ENCODE measurements at regions not wholly inside any gene's neighbourhood (a gene's known extent, or its start where the extent isn't known, plus 50 kb on each side); places are given as distances from the start of the nearest gene placed in this dataset.

DNA sequence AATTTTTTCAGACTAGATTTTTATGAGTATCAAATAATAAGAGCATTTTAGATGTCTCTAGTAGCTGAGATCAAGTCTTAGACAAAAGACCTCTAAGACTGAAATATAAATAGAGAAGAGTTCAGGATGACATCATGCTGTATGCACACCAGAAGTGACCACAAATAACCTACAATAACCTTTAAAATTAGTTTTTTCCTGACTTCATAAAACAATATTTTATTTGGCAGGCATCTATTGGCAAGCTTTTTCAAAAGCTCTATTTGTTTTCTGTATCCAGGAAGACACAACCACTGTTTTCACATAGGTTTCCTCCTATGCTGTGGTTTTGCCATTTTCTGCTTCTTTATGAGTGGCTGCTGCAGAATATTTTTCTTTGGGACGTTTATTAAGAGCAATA lies 359.1 kb downstream of the CRPPA start:
- Histone ChIP-seq H3K4me1 (peaks cover 8% of the 10 kb centered on the region), H3K9me3 (no peaks in the 10 kb centered on the region), H3K27ac (no peak overlapping the region), H3K4me3 (no peak overlapping the region), H3K36me3 (replicated peaks in 1 of 2; ENCODE audit: insufficient read depth in 1 of 2, low read depth in 2 of 2) (no peaks in the 10 kb centered on the region), H3K27me3 (no peaks in the 10 kb centered on the region)
- ATAC-seq, result no peak
- no peak for DNase-seq
- 16 to 22% methylated on average over 1 of the region's 1 CpG for WGBS, 2 donors
- TF ChIP-seq POLR2A (IDR thresholded peaks at IDR 0.05), result no peak
- TF ChIP-seq, protein P1, sequence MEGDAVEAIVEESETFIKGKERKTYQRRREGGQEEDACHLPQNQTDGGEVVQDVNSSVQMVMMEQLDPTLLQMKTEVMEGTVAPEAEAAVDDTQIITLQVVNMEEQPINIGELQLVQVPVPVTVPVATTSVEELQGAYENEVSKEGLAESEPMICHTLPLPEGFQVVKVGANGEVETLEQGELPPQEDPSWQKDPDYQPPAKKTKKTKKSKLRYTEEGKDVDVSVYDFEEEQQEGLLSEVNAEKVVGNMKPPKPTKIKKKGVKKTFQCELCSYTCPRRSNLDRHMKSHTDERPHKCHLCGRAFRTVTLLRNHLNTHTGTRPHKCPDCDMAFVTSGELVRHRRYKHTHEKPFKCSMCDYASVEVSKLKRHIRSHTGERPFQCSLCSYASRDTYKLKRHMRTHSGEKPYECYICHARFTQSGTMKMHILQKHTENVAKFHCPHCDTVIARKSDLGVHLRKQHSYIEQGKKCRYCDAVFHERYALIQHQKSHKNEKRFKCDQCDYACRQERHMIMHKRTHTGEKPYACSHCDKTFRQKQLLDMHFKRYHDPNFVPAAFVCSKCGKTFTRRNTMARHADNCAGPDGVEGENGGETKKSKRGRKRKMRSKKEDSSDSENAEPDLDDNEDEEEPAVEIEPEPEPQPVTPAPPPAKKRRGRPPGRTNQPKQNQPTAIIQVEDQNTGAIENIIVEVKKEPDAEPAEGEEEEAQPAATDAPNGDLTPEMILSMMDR (IDR thresholded peaks at IDR 0.05), result no peak
- intact Hi-C loops (cut with DNase I), result loop anchor here (10.0 kb wide), 1 partner anchor 757 kb away; no protein-coding TSS in a partner anchor

DNA sequence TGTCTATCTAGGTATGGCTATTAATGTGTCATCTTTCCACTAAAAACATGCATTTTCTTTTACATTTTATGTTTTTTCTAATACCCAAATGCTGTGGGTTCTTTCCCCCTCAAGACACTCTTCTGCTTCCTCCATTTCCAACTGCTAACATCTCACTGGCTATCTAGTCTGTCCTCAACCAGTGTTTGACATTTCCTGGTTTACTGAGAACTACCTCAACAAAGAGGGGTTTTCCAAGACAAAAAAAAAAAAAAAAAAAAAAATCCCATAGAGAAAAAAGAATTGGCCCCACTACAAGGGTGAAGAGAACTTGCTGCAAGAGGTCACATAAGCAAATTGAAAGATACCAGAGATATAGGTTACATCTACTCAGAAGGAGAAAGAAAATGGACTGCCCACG lies 359.7 kb downstream of the CRPPA start:
- DNase-seq (no peak), ATAC-seq (no peak)
- Histone ChIP-seq H3K27ac (no peak overlapping the region), H3K27me3 (no peaks in the 10 kb centered on the region), H3K9me3 (no peaks in the 10 kb centered on the region), H3K36me3 (replicated peaks in 1 of 2; ENCODE audit: insufficient read depth in 1 of 2, low read depth in 2 of 2) (no peaks in the 10 kb centered on the region), H3K4me1 (peaks cover 8% of the 10 kb centered on the region), H3K4me3 (no peak overlapping the region)
- TF ChIP-seq, protein P1 (IDR thresholded peaks at IDR 0.05), result no peak
- TF ChIP-seq POLR2A (IDR thresholded peaks at IDR 0.05), result no peak
- WGBS, 2 donors, result 65 to 80% methylated on average over 1 of the region's 1 CpG
- intact Hi-C loops (cut with DNase I), result loop anchor here (10.0 kb wide), 1 partner anchor 757 kb away; no protein-coding TSS in a partner anchor

DNA sequence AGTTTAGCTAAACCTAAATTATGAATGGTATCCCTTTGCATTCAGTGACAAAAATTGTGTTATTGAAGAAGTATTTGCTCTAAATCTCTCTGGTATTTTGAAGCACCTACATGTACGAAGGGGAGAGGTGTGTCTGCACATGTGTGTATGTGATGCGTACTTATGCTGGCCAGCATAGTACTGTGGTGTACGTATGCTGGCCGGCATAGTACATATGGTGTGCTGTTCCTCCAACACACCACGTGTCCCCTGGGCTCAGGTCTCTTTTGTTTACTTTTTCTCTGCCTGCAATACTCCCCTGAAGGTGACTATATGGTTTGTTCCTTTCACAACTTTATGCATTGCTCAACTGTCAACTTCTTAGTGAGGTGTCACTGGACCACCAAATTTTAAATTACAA lies 360.3 kb downstream of the CRPPA start:
- WGBS, 2 donors, result 71 to 77% methylated on average over 5 of the region's 5 CpGs
- ATAC-seq (no peak), DNase-seq (no peak)
- TF ChIP-seq POLR2A (IDR thresholded peaks at IDR 0.05), result no peak
- TF ChIP-seq, protein P1 (IDR thresholded peaks at IDR 0.05), result no peak
- intact Hi-C loops (cut with DNase I), result loop anchor here (10.0 kb wide), 1 partner anchor 756 kb away; no protein-coding TSS in a partner anchor
- no peak overlapping the region for H3K4me3 ChIP-seq
- H3K4me1 ChIP-seq, result peaks cover 8% of the 10 kb centered on the region
- H3K27me3 ChIP-seq, result no peaks in the 10 kb centered on the region
- H3K36me3 ChIP-seq (replicated peaks in 1 of 2; ENCODE audit: insufficient read depth in 1 of 2, low read depth in 2 of 2), result no peaks in the 10 kb centered on the region
- H3K27ac ChIP-seq, result no peak overlapping the region
- no peaks in the 10 kb centered on the region for H3K9me3 ChIP-seq

DNA sequence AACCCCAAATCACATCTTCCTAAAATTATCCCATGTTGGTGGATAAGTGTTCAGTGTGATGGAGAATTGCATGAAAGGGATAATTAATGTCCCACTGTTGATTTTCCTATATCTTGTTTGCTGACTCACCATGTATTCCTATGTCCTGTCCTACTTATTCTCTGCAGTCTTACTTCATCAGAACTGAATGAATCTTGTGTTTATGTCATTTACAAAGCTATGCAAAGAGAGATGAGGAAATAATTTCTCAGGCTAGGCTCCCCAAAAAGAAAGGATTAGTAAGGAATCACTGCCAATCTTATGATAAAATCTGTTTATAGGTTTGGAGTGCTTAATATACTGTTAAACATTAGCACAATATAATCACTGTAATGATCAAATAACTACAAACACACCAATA lies 360.8 kb downstream of the CRPPA start:
- DNase-seq (no peak), ATAC-seq (no peak)
- H3K9me3 ChIP-seq, result no peaks in the 10 kb centered on the region
- no peak overlapping the region for H3K27ac ChIP-seq
- intact Hi-C loops (cut with DNase I), result loop anchor here (10.0 kb wide), 1 partner anchor 756 kb away; no protein-coding TSS in a partner anchor
- H3K4me3 ChIP-seq, result no peak overlapping the region
- TF ChIP-seq, protein P1 (IDR thresholded peaks at IDR 0.05), result no peak
- TF ChIP-seq POLR2A (IDR thresholded peaks at IDR 0.05), result no peak
- H3K4me1 ChIP-seq, result peaks cover 8% of the 10 kb centered on the region
- H3K36me3 ChIP-seq (replicated peaks in 1 of 2; ENCODE audit: insufficient read depth in 1 of 2, low read depth in 2 of 2), result no peaks in the 10 kb centered on the region
- no peaks in the 10 kb centered on the region for H3K27me3 ChIP-seq

DNA sequence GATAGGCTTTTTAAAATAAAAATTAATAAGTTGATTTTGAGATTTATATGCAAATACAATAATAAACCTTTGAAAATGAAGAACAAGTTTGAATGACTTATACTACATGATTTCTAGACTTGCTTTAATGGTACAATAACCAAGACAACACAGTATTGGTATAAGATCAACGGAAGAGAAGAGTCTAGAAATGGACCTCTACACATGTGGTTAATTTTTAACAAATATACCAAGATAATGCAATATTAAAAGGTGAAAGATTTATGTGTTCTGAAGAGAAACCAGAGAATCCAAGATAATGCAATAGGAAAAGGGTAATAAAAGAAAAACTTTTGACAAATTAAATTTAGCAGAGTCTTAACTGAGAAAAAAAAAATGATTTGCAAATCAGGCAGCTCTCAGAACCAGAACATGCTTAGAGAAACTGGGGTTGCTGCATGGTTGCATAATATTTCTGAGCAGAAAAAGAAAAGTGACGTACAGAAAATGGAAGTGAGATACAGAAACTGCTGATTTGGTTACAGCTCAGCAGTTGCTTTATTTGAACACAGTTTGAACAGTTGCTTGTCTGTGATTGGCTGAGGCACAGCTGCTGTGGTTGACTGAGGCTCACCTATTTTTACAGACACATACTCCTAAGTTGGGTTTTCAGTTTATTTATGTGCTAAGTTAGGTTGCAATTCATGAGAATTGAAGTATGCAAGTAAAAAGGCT lies 365.9 kb downstream of the CRPPA start:
- Histone ChIP-seq H3K4me1 (no peaks in the 10 kb centered on the region), H3K9me3 (no peaks in the 10 kb centered on the region), H3K36me3 (replicated peaks in 1 of 2; ENCODE audit: insufficient read depth in 1 of 2, low read depth in 2 of 2) (no peaks in the 10 kb centered on the region), H3K4me3 (no peak overlapping the region), H3K27me3 (no peaks in the 10 kb centered on the region), H3K27ac (no peak overlapping the region)
- DNase-seq (peak in 1 of 4 donors; percentile 7), ATAC-seq (peak; percentile 38)
- WGBS, 2 donors, result 27 to 38% methylated on average over 2 of the region's 2 CpGs
- intact Hi-C loops (cut with DNase I), result no loop called here
- TF ChIP-seq, protein P1 (IDR thresholded peaks at IDR 0.05), result no peak
- no peak for TF ChIP-seq POLR2A (IDR thresholded peaks at IDR 0.05)
